IPS-18a (cell line): ENCODE measurements at regions not wholly inside any gene's neighbourhood (a gene's known extent, or its start where the extent isn't known, plus 50 kb on each side); places are given as distances from the start of the nearest gene placed in this dataset.
A peak's percentile ranks its signal among the peaks of the same experiment; 100 is the strongest.

ENCODE experiments used
- H3K27ac ChIP-seq: one replicate; pipeline ENCODE4 v1.5.1; 2013; ENCODE audit warnings: low read length
- H3K27me3 ChIP-seq: one replicate; pipeline ENCODE4 v1.6.1; 2013; ENCODE audit warnings: mild to moderate bottlenecking, low read length; ENCODE audit not compliant: control insufficient read depth, insufficient read depth
- H3K36me3 ChIP-seq: one replicate; pipeline ENCODE4 v1.6.1; 2013; ENCODE audit warnings: low read depth, low read length; ENCODE audit not compliant: control insufficient read depth
- H3K4me1 ChIP-seq: one replicate; pipeline ENCODE4 v1.6.1; 2013; ENCODE audit warnings: low read depth, low read length; ENCODE audit not compliant: control insufficient read depth
- H3K4me3 ChIP-seq: one replicate; pipeline ENCODE4 v1.5.1; 2013; ENCODE audit warnings: low read length
- H3K9ac ChIP-seq: one replicate; pipeline ENCODE4 v1.6.1; 2013; ENCODE audit warnings: mild to moderate bottlenecking, low read length, moderate library complexity
- H3K9me3 ChIP-seq: one replicate; pipeline ENCODE4 v1.6.1; 2013; ENCODE audit warnings: low read depth, low read length; ENCODE audit not compliant: control insufficient read depth

DNA sequence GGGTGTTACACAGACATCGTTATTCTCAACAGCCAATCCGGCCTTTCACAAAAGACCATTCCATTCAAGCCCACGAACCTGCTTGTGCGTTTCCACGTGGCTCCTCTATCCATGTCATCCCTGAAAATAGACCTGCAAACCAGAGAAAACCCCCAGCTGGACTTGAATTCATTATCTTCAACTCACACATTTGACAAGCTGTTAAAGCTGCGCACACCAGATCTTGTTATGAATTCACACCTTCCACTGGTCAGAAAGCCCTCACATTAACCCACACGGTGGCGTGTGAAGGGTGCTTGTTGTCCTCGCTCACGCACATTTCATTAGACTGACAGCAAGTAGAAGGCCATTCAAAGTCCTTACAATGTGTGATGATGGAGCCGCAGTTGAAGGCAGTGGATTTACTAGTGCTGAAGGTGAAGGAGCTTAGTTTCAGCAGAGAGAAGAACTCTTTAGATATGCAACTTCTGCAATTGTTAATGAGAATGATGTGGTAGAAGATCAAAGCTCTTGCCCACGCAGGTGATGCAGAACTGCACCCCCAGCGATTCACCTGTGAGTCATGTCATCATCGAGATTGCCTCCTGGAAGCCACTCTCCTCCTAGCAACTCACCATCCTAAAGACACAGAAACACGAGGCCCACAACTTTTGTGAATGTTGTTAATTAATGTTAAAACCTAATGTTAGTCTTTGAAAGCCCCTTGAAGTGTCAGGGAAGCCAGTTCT lies 224.8 kb upstream of the SOX11 start:
- H3K4me3 ChIP-seq: no peak overlapping the region
- no peaks in the 10 kb centered on the region for H3K27me3 ChIP-seq

GRCh38 chr2:5472673-5473072 lies 219.5 kb upstream of the SOX11 start:
- Histone ChIP-seq H3K27me3 (no peaks in the 10 kb centered on the region), H3K27ac (no peak overlapping the region), H3K4me3 (no peak overlapping the region), H3K9me3 (no peaks in the 10 kb centered on the region), H3K4me1 (no peaks in the 10 kb centered on the region), H3K36me3 (no peaks in the 10 kb centered on the region), H3K9ac (no peak overlapping the region)

More for the DNA sequence above, 224.8 kb upstream of the SOX11 start:
- Histone ChIP-seq H3K36me3 (no peaks in the 10 kb centered on the region), H3K9me3 (no peaks in the 10 kb centered on the region), H3K4me1 (no peaks in the 10 kb centered on the region), H3K27ac (no peak overlapping the region), H3K9ac (no peak overlapping the region)

- Histone ChIP-seq H3K27ac (no peak overlapping the region), H3K4me1 (no peaks in the 10 kb centered on the region), H3K27me3 (no peaks in the 10 kb centered on the region), H3K4me3 (no peak overlapping the region), H3K36me3 (no peaks in the 10 kb centered on the region), H3K9ac (no peak overlapping the region), H3K9me3 (no peaks in the 10 kb centered on the region)
Observed at GRCh38 chr2:5473635-5474034, 218.5 kb upstream of the SOX11 start.

- H3K4me3 ChIP-seq: no peak overlapping the region
- no peaks in the 10 kb centered on the region for H3K9me3 ChIP-seq
- H3K27me3 ChIP-seq: no peaks in the 10 kb centered on the region
- H3K27ac ChIP-seq: no peak overlapping the region
- H3K9ac ChIP-seq: no peak overlapping the region
- no peaks in the 10 kb centered on the region for H3K36me3 ChIP-seq
- peaks cover 9% of the 10 kb centered on the region for H3K4me1 ChIP-seq
Observed at GRCh38 chr2:5474716-5475115, 217.5 kb upstream of the SOX11 start.

DNA sequence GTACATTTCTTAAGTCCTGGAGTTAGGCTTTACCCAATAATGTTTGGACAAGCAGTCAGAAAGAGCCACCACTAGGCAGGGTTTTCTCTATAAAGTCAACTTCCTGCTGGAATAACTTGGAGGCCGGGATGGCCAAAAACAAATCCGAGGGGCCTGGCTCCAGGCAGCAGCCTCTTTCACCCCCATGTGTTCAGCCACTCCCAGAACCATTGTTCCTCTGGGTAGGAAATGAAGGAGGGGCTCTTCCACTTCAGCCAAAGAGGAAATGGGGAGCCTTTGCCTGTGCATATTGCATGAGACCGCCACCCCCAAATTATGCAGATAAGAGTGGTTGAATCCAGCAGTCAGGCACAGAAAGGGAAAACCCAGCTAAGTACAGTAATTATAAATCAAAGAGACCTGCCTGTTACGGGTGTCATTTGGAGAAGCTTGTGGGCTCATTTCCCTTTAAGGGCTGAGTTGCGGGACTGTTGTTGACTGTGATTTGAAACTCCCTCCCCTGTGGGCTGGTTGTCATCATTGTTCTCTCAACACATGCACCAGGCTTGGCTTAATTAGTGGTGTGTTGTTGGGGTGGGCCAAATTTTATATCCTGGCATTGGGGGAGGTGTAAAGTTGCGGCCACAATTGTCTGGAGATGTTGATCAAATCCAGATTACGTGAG lies 212.8 kb upstream of the SOX11 start:
- no peaks in the 10 kb centered on the region for H3K36me3 ChIP-seq
- peak overlapping the region; percentile 45 for H3K9ac ChIP-seq
- peaks cover 33% of the 10 kb centered on the region for H3K4me1 ChIP-seq
- no peaks in the 10 kb centered on the region for H3K27me3 ChIP-seq
- no peaks in the 10 kb centered on the region for H3K9me3 ChIP-seq
- H3K4me3 ChIP-seq: peak overlapping the region; percentile 49
- peak overlapping the region; percentile 73 for H3K27ac ChIP-seq

DNA sequence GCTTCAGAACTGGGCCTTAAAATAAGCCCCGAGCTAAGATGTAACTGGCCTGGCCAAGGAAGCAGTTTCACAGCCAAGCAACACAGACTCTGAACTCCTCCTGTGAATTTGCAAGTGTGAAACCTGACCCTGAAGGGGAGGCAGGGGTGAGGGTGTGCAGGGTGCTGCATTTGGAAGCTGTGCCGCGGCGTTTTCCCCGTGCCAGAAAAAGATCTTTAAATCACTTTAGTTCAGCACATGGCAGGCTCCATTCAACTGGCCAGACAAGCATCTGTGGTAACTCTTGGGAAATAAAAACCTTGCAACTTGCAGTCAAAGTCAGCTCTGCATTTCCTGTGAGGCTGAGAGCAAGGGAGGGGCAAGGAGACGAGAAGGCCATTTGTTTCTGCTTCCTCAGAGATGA lies 209.3 kb upstream of the SOX11 start:
- H3K27ac ChIP-seq: no peak overlapping the region
- H3K4me1 ChIP-seq: peaks cover 48% of the 10 kb centered on the region
- no peaks in the 10 kb centered on the region for H3K27me3 ChIP-seq
- peak overlapping the region; percentile 26 for H3K4me3 ChIP-seq
- H3K36me3 ChIP-seq: no peaks in the 10 kb centered on the region
- H3K9me3 ChIP-seq: no peaks in the 10 kb centered on the region
- H3K9ac ChIP-seq: no peak overlapping the region

GRCh38 chr2:5484868-5485267 lies 207.3 kb upstream of the SOX11 start:
- Histone ChIP-seq H3K4me1 (peaks cover 38% of the 10 kb centered on the region), H3K36me3 (no peaks in the 10 kb centered on the region), H3K27me3 (no peaks in the 10 kb centered on the region), H3K9me3 (no peaks in the 10 kb centered on the region), H3K9ac (no peak overlapping the region), H3K4me3 (no peak overlapping the region), H3K27ac (no peak overlapping the region)

GRCh38 chr2:5491523-5491922 lies 200.7 kb upstream of the SOX11 start:
- Histone ChIP-seq H3K9me3 (no peaks in the 10 kb centered on the region), H3K36me3 (no peaks in the 10 kb centered on the region), H3K4me3 (no peak overlapping the region), H3K4me1 (peaks cover 15% of the 10 kb centered on the region), H3K9ac (no peak overlapping the region), H3K27ac (no peak overlapping the region), H3K27me3 (no peaks in the 10 kb centered on the region)

DNA sequence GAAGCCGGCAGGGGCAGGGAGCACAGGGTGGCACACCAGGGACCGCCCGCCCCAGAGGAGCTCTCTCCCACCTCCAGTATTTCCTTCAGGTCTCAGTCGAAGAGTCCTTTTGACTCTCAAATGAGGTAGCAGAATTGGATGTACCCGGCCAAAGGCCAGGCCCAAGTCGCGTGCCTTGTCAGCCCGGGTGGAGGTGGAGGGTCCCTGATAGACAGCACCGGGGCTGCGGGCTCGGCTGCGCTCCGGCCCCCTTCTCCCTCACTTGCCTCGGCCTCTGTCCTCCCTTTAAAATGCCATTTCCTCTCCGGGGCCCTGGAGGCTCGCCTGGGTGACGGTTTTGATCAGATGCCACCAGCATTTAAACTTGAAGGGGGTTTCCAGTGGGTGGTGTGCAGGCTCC lies 198.9 kb upstream of the SOX11 start:
- no peaks in the 10 kb centered on the region for H3K27me3 ChIP-seq
- no peaks in the 10 kb centered on the region for H3K36me3 ChIP-seq
- H3K4me1 ChIP-seq: peaks cover 15% of the 10 kb centered on the region
- no peaks in the 10 kb centered on the region for H3K9me3 ChIP-seq
- no peak overlapping the region for H3K4me3 ChIP-seq
- no peak overlapping the region for H3K27ac ChIP-seq
- H3K9ac ChIP-seq: no peak overlapping the region

DNA sequence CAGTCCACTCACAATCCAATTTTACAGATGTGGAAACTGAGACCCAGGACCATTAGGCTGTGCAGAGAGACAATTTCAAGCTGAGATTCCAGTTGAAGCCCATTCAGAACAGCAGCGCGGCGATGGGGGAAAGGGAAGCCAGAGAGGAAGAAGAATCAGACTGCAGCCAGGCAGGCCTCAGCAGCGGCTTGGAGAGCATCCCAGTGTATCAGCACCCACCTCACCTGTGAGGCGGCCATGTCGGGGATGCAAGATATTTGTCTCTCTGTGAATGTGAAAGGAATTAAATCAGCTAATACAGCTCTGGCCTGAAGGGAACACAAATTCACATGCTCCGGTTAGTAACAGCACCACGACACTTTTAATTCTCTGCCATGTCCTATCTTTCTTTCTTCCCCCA lies 198.0 kb upstream of the SOX11 start:
- Histone ChIP-seq H3K4me3 (no peak overlapping the region), H3K9ac (no peak overlapping the region), H3K4me1 (peaks cover 15% of the 10 kb centered on the region), H3K27ac (no peak overlapping the region), H3K27me3 (no peaks in the 10 kb centered on the region), H3K9me3 (no peaks in the 10 kb centered on the region), H3K36me3 (no peaks in the 10 kb centered on the region)

GRCh38 chr2:5495586-5495985 lies 196.6 kb upstream of the SOX11 start:
- H3K27ac ChIP-seq: no peak overlapping the region
- no peaks in the 10 kb centered on the region for H3K36me3 ChIP-seq
- H3K4me3 ChIP-seq: no peak overlapping the region
- H3K27me3 ChIP-seq: no peaks in the 10 kb centered on the region
- no peaks in the 10 kb centered on the region for H3K9me3 ChIP-seq
- H3K4me1 ChIP-seq: peaks cover 15% of the 10 kb centered on the region
- no peak overlapping the region for H3K9ac ChIP-seq

- Histone ChIP-seq H3K4me3 (no peak overlapping the region), H3K9me3 (no peaks in the 10 kb centered on the region), H3K27ac (no peak overlapping the region), H3K9ac (no peak overlapping the region), H3K4me1 (peaks cover 15% of the 10 kb centered on the region), H3K36me3 (no peaks in the 10 kb centered on the region), H3K27me3 (no peaks in the 10 kb centered on the region)
Observed at GRCh38 chr2:5497874-5498273, 194.3 kb upstream of the SOX11 start.
